Fibroblast of mammary gland (primary cell): ENCODE measurements at regions not wholly inside any gene's neighbourhood (a gene's known extent, or its start where the extent isn't known, plus 50 kb on each side); places are given as distances from the start of the nearest gene placed in this dataset.

Source experiments
- DNase-seq: peaks from one replicate; pipeline ENCODE4 v3.0.0-alpha.2; 2010; ENCODE audit warnings: low read depth
- H3K4me3 ChIP-seq: 2 replicates; pipeline ENCODE4 v1.5.1; 2011; ENCODE audit warnings: low read depth, mild to moderate bottlenecking, low read length, moderate library complexity; ENCODE audit not compliant: control insufficient read depth
- CTCF ChIP-seq: conservative IDR thresholded peaks from 2 replicates; pipeline ENCODE4 v1.5.1; 2011; ENCODE audit warnings: low read depth, low read length, inconsistent platforms; ENCODE audit not compliant: control insufficient read depth, insufficient read depth

- H3K4me3 ChIP-seq = no peak overlapping the region
- TF ChIP-seq CTCF = no peak
These were observed 114.3 kb downstream of the WSCD1 start for GRCh38 chr17:6184508-6184907.

GRCh38 chr17:6179017-6179416 is 108.8 kb downstream of the WSCD1 start:
- TF ChIP-seq CTCF = no peak
- DNase-seq = no peak
- H3K4me3 ChIP-seq = no peak overlapping the region

More at GRCh38 chr17:6184508-6184907, 114.3 kb downstream of the WSCD1 start:
- DNase-seq = no peak

- DNase-seq = no peak
- no peak overlapping the region for H3K4me3 ChIP-seq
- no peak for TF ChIP-seq CTCF
These were observed 107.9 kb downstream of the WSCD1 start for GRCh38 chr17:6177941-6178694.
